K562 (cell line): ENCODE measurements at regions not wholly inside any gene's neighbourhood (a gene's known extent, or its start where the extent isn't known, plus 50 kb on each side); places are given as distances from the start of the nearest gene placed in this dataset.

Experiments used
- ARID1B ChIP-seq: fragments of 450-650 bp; IDR thresholded peaks from 2 replicates; pipeline ENCODE4 v1.6.1; 2016; ENCODE audit warnings: antibody characterized with exemption, mild to moderate bottlenecking, inconsistent platforms
- CXXC5 ChIP-seq: fragments of 250-450 bp; sonication (Bioruptor Pico); IDR thresholded peaks from 2 replicates; pipeline ENCODE4 v1.8.0; 2022; ENCODE audit warnings: inconsistent platforms, mild to moderate bottlenecking, moderate library complexity
- TSC22D4 ChIP-seq: fragments of 450-650 bp; IDR thresholded peaks from 2 replicates; pipeline ENCODE4 v1.6.1; 2016; ENCODE audit warnings: missing genetic modification characterization, missing biosample characterization, control low read depth
- ZNF398 ChIP-seq: fragments of 250-450 bp; sonication (Bioruptor Pico); IDR thresholded peaks from 2 replicates; pipeline ENCODE4 v1.8.0; 2021; ENCODE audit warnings: moderate library complexity, mild to moderate bottlenecking, inconsistent platforms
- TF ChIP-seq, protein P1 (sequence below), 3 experiments: IDR thresholded peaks in 2 of 3; conservative IDR thresholded peaks in 1 of 3; 2 replicates each; pipeline ENCODE4 v1.5.1; 2011 to 2012; ENCODE audit warnings: low read length in 3 of 3, mild to moderate bottlenecking in 3 of 3, control low read depth in 2 of 3, improper control_type of control experiment in 1 of 3, inconsistent platforms in 1 of 3, low read depth in 1 of 3, mixed read lengths in 1 of 3, moderate library complexity in 1 of 3; ENCODE audit not compliant: insufficient read depth in 2 of 3
- TF ChIP-seq, protein P2 (sequence below): fragments of 450-650 bp; IDR thresholded peaks from 2 replicates; pipeline ENCODE4 v1.6.1; 2016; ENCODE audit warnings: mild to moderate bottlenecking, moderate library complexity

GRCh38 chr4:31995943-31996901 is 1276.1 kb downstream of the PCDH7 start (continued):
- TF ChIP-seq ZNF398 (CRISPR knock-in tag) (no peak), CXXC5 (CRISPR knock-in tag) (peak; percentile 55), ARID1B (no peak), TSC22D4 (no peak)
- TF ChIP-seq, protein P1, sequence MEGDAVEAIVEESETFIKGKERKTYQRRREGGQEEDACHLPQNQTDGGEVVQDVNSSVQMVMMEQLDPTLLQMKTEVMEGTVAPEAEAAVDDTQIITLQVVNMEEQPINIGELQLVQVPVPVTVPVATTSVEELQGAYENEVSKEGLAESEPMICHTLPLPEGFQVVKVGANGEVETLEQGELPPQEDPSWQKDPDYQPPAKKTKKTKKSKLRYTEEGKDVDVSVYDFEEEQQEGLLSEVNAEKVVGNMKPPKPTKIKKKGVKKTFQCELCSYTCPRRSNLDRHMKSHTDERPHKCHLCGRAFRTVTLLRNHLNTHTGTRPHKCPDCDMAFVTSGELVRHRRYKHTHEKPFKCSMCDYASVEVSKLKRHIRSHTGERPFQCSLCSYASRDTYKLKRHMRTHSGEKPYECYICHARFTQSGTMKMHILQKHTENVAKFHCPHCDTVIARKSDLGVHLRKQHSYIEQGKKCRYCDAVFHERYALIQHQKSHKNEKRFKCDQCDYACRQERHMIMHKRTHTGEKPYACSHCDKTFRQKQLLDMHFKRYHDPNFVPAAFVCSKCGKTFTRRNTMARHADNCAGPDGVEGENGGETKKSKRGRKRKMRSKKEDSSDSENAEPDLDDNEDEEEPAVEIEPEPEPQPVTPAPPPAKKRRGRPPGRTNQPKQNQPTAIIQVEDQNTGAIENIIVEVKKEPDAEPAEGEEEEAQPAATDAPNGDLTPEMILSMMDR (IDR thresholded peaks at IDR 0.05 in 2 of 3, conservative IDR thresholded peaks at IDR 0.05 in 1 of 3; ENCODE audit: insufficient read depth in 2 of 3, low read depth in 1 of 3, low read length in 3 of 3): peak in 2 of 3 experiments; percentile 21 to 25; a peak in 2 of 6 replicates
- TF ChIP-seq, protein P2, sequence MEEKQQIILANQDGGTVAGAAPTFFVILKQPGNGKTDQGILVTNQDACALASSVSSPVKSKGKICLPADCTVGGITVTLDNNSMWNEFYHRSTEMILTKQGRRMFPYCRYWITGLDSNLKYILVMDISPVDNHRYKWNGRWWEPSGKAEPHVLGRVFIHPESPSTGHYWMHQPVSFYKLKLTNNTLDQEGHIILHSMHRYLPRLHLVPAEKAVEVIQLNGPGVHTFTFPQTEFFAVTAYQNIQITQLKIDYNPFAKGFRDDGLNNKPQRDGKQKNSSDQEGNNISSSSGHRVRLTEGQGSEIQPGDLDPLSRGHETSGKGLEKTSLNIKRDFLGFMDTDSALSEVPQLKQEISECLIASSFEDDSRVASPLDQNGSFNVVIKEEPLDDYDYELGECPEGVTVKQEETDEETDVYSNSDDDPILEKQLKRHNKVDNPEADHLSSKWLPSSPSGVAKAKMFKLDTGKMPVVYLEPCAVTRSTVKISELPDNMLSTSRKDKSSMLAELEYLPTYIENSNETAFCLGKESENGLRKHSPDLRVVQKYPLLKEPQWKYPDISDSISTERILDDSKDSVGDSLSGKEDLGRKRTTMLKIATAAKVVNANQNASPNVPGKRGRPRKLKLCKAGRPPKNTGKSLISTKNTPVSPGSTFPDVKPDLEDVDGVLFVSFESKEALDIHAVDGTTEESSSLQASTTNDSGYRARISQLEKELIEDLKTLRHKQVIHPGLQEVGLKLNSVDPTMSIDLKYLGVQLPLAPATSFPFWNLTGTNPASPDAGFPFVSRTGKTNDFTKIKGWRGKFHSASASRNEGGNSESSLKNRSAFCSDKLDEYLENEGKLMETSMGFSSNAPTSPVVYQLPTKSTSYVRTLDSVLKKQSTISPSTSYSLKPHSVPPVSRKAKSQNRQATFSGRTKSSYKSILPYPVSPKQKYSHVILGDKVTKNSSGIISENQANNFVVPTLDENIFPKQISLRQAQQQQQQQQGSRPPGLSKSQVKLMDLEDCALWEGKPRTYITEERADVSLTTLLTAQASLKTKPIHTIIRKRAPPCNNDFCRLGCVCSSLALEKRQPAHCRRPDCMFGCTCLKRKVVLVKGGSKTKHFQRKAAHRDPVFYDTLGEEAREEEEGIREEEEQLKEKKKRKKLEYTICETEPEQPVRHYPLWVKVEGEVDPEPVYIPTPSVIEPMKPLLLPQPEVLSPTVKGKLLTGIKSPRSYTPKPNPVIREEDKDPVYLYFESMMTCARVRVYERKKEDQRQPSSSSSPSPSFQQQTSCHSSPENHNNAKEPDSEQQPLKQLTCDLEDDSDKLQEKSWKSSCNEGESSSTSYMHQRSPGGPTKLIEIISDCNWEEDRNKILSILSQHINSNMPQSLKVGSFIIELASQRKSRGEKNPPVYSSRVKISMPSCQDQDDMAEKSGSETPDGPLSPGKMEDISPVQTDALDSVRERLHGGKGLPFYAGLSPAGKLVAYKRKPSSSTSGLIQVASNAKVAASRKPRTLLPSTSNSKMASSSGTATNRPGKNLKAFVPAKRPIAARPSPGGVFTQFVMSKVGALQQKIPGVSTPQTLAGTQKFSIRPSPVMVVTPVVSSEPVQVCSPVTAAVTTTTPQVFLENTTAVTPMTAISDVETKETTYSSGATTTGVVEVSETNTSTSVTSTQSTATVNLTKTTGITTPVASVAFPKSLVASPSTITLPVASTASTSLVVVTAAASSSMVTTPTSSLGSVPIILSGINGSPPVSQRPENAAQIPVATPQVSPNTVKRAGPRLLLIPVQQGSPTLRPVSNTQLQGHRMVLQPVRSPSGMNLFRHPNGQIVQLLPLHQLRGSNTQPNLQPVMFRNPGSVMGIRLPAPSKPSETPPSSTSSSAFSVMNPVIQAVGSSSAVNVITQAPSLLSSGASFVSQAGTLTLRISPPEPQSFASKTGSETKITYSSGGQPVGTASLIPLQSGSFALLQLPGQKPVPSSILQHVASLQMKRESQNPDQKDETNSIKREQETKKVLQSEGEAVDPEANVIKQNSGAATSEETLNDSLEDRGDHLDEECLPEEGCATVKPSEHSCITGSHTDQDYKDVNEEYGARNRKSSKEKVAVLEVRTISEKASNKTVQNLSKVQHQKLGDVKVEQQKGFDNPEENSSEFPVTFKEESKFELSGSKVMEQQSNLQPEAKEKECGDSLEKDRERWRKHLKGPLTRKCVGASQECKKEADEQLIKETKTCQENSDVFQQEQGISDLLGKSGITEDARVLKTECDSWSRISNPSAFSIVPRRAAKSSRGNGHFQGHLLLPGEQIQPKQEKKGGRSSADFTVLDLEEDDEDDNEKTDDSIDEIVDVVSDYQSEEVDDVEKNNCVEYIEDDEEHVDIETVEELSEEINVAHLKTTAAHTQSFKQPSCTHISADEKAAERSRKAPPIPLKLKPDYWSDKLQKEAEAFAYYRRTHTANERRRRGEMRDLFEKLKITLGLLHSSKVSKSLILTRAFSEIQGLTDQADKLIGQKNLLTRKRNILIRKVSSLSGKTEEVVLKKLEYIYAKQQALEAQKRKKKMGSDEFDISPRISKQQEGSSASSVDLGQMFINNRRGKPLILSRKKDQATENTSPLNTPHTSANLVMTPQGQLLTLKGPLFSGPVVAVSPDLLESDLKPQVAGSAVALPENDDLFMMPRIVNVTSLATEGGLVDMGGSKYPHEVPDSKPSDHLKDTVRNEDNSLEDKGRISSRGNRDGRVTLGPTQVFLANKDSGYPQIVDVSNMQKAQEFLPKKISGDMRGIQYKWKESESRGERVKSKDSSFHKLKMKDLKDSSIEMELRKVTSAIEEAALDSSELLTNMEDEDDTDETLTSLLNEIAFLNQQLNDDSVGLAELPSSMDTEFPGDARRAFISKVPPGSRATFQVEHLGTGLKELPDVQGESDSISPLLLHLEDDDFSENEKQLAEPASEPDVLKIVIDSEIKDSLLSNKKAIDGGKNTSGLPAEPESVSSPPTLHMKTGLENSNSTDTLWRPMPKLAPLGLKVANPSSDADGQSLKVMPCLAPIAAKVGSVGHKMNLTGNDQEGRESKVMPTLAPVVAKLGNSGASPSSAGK: peak; percentile 46; the same call in 1 of the 2 replicates
